ENCODE measurements at regions not wholly inside any gene's neighbourhood (a gene's known extent, or its start where the extent isn't known, plus 50 kb on each side); places are given as distances from the start of the nearest gene placed in this dataset.

DNA sequence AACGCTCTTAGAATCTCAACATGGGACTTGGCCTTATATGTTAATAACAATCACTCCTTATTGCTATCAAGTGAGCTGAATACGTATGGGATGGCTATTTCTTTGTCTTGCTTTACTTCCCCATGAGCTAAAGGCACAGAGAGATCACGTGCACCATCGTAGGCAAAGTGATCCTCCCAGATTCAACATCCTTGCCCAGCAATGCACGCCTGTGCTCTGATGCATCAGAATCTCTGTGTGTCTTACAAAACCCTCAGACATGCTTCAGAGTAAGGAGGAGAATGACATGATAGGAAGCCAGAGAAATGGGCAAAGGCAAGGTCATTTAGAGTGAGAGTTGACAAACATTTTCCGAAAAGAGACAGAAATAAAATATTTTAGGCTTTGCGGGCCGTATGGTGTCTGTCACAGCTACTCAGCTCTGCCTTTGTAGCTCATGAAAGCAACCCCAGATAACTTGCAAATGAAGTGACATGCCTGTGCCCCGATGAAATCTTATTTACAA lies 277.6 kb upstream of the CDH4 start:
- no peak overlapping the region for H3K4me3 ChIP-seq (ENCODE audit: low read depth, low read length)
- no peak for DNase-seq (ENCODE audit: low read depth)
- TF ChIP-seq, protein P1, sequence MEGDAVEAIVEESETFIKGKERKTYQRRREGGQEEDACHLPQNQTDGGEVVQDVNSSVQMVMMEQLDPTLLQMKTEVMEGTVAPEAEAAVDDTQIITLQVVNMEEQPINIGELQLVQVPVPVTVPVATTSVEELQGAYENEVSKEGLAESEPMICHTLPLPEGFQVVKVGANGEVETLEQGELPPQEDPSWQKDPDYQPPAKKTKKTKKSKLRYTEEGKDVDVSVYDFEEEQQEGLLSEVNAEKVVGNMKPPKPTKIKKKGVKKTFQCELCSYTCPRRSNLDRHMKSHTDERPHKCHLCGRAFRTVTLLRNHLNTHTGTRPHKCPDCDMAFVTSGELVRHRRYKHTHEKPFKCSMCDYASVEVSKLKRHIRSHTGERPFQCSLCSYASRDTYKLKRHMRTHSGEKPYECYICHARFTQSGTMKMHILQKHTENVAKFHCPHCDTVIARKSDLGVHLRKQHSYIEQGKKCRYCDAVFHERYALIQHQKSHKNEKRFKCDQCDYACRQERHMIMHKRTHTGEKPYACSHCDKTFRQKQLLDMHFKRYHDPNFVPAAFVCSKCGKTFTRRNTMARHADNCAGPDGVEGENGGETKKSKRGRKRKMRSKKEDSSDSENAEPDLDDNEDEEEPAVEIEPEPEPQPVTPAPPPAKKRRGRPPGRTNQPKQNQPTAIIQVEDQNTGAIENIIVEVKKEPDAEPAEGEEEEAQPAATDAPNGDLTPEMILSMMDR (IDR thresholded peaks at IDR 0.05; ENCODE audit: insufficient read depth, low read depth, low read length): no peak

GRCh38 chr20:60976139-60976538 lies 275.9 kb upstream of the CDH4 start:
- DNase-seq (ENCODE audit: low read depth): no peak
- H3K4me3 ChIP-seq (ENCODE audit: low read depth, low read length): no peak overlapping the region
- TF ChIP-seq, protein P1 (IDR thresholded peaks at IDR 0.05; ENCODE audit: insufficient read depth, low read depth, low read length): no peak

- no peak overlapping the region for H3K4me3 ChIP-seq (ENCODE audit: low read depth, low read length)
- no peak for DNase-seq (ENCODE audit: low read depth)
- TF ChIP-seq, protein P1 (IDR thresholded peaks at IDR 0.05; ENCODE audit: insufficient read depth, low read depth, low read length): no peak
These were observed 275.1 kb upstream of the CDH4 start for GRCh38 chr20:60976913-60977312.

- no peak overlapping the region for H3K4me3 ChIP-seq (ENCODE audit: low read depth, low read length)
- DNase-seq (ENCODE audit: low read depth): no peak
- TF ChIP-seq, protein P1 (IDR thresholded peaks at IDR 0.05; ENCODE audit: insufficient read depth, low read depth, low read length): no peak
These were observed 274.2 kb upstream of the CDH4 start for GRCh38 chr20:60977901-60978300.

DNA sequence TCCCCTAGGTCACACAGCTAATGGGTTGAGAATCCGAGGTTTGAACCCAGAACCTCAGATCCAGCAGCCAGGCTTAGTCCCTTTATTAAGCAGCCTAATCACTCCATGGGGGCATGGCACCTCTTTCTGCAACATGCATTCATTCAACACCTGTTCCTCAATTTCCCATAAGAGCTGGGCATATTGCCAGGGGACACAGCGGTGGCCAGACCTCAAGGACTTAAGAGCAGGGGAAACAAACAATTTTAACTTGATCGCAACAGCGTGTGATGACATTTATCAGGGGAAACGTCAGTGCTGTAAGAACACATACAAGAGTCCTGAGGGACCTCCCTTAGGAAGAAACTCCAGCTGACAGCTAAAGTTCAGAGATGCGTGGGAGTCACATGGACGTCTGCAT lies 267.4 kb upstream of the CDH4 start:
- H3K4me3 ChIP-seq (ENCODE audit: low read depth, low read length): no peak overlapping the region
- TF ChIP-seq, protein P1 (IDR thresholded peaks at IDR 0.05; ENCODE audit: insufficient read depth, low read depth, low read length): no peak
- DNase-seq (ENCODE audit: low read depth): no peak

DNA sequence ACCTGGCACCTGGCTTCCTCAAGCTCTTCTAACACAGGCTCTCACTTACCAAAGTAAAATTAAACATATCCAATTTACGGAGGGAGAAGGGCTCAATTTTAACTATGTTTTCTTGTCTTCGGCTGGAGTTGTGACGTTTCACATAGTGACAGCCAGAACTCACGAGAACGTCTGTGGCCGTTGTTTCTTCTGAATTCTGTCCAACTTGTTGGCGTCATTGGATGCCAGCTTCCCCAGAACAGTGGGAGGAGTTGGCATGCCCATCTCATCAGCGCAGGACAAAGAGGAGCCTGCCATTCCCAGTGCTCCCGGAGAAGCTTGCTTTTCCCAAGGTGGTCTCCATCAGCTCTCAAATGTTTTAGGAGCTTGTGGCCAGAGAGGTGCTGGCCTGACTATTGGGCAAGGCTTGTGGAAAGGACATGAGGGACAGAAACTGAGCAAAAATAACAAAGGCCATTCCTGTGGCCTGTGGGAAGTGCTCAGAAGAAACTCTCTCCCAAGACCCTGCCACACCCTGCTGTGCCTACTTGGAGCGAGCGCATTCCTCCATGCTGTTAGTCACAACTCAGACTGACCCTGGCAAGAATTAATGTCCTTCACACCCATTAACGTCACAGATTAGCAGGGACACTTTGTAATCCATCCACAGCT lies 265.4 kb upstream of the CDH4 start:
- H3K4me3 ChIP-seq (ENCODE audit: low read depth, low read length): no peak overlapping the region
- TF ChIP-seq, protein P1 (IDR thresholded peaks at IDR 0.05; ENCODE audit: insufficient read depth, low read depth, low read length): no peak
- no peak for DNase-seq (ENCODE audit: low read depth)

DNA sequence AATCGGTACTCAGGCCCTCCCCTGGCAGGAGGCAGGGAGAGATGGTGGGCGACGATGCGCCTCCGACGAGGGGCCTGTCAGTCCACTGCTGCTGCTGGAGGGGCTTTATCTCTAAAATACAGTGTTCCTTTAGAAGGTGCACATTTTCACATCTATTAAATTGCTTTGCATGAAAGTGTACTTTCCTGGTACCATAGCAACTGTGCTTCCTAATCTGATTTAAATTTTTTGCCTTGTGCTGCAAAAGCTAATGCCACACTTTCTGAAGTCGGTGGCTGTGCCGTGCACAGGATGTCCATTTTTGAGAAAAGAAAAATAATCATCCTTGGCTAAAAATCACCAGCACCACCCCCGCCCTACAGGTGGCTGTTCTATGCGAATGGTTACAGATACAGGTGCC lies 262.0 kb upstream of the CDH4 start:
- TF ChIP-seq, protein P1 (IDR thresholded peaks at IDR 0.05; ENCODE audit: insufficient read depth, low read depth, low read length): no peak
- H3K4me3 ChIP-seq (ENCODE audit: low read depth, low read length): no peak overlapping the region
- no peak for DNase-seq (ENCODE audit: low read depth)
